Right atrium auricular region (tissue), 2 donors: ENCODE measurements at regions not wholly inside any gene's neighbourhood (a gene's known extent, or its start where the extent isn't known, plus 50 kb on each side); places are given as distances from the start of the nearest gene placed in this dataset.
"Not testable (repeated sequence)": the region's sequence is repeated elsewhere in the genome, so short reads cannot be mapped to it uniquely, and the experiment has no call there.

Experiments
- DNase-seq: peaks from one replicate; pipeline ENCODE4 v3.0.0-alpha.2; 2019; ENCODE audit warnings: low spot score
- H3K27ac ChIP-seq, 2 donors: fragments of 200-600 bp; sonication (generic); 1 replicate in 1 of 2; 2 replicates in 1 of 2; pipeline ENCODE4 v1.5.1; 2016 to 2019
- H3K27me3 ChIP-seq, 2 donors: fragments of 200-600 bp; sonication (generic); one replicate each; pipeline versions ENCODE4 v1.5.1 to v1.6.0; 2017 to 2019
- H3K36me3 ChIP-seq: fragments of 200-600 bp; sonication (generic); one replicate; pipeline ENCODE4 v1.5.1; 2016
- H3K4me1 ChIP-seq, 2 donors: fragments of 200-600 bp; sonication (generic); one replicate each; pipeline versions ENCODE4 v1.5.1 to v1.6.0; 2017 to 2019
- H3K4me3 ChIP-seq, 2 donors: fragments of 200-600 bp; sonication (generic); 1 replicate in 1 of 2; 2 replicates in 1 of 2; pipeline ENCODE4 v1.5.1; 2017 to 2019; ENCODE audit warnings: mild to moderate bottlenecking in 1 of 2, moderate library complexity in 1 of 2
- H3K9me3 ChIP-seq, 2 donors: fragments of 200-600 bp; sonication (generic); one replicate each; pipeline ENCODE4 v1.5.1; 2019
- CTCF ChIP-seq, 2 donors: fragments of 200-600 bp; sonication (generic); IDR thresholded peaks; one replicate each; pipeline ENCODE4 v1.5.1; 2019; ENCODE audit warnings: antibody characterized with exemption in 2 of 2

GRCh38 chr2:88802026-88802425 lies 110.6 kb downstream of the RPIA start:
- not testable (repeated sequence) for H3K9me3 ChIP-seq, H3K4me3 ChIP-seq, H3K27ac ChIP-seq, H3K27me3 ChIP-seq, H3K36me3 ChIP-seq, H3K4me1 ChIP-seq, DNase-seq

GRCh38 chr2:88807237-88807962 lies 115.9 kb downstream of the RPIA start:
- DNase-seq: no peak
- H3K4me1 ChIP-seq: no peaks in the 10 kb centered on the region
- no peaks in the 10 kb centered on the region for H3K9me3 ChIP-seq
- no peaks in the 10 kb centered on the region for H3K36me3 ChIP-seq
- TF ChIP-seq CTCF (IDR thresholded peaks at IDR 0.05): no peak
- no peak overlapping the region for H3K27ac ChIP-seq
- H3K27me3 ChIP-seq: no peaks in the 10 kb centered on the region
- H3K4me3 ChIP-seq: no peak overlapping the region

- Histone ChIP-seq H3K4me1 (no peaks in the 10 kb centered on the region), H3K27ac (no peak overlapping the region), H3K27me3 (no peaks in the 10 kb centered on the region), H3K36me3 (no peaks in the 10 kb centered on the region), H3K4me3 (no peak overlapping the region), H3K9me3 (no peaks in the 10 kb centered on the region)
- no peak for TF ChIP-seq CTCF (IDR thresholded peaks at IDR 0.05)
- no peak for DNase-seq
Measured at GRCh38 chr2:88808083-88808482, 116.6 kb downstream of the RPIA start.

GRCh38 chr2:88808652-88809051 lies 117.2 kb downstream of the RPIA start:
- no peaks in the 10 kb centered on the region for H3K27me3 ChIP-seq
- DNase-seq: no peak
- H3K9me3 ChIP-seq: no peaks in the 10 kb centered on the region
- H3K4me1 ChIP-seq: no peaks in the 10 kb centered on the region
- no peak for TF ChIP-seq CTCF (IDR thresholded peaks at IDR 0.05)
- no peak overlapping the region for H3K4me3 ChIP-seq
- no peak overlapping the region for H3K27ac ChIP-seq
- H3K36me3 ChIP-seq: no peaks in the 10 kb centered on the region

GRCh38 chr2:88809216-88809615 lies 117.7 kb downstream of the RPIA start:
- no peaks in the 10 kb centered on the region for H3K4me1 ChIP-seq
- no peaks in the 10 kb centered on the region for H3K36me3 ChIP-seq
- DNase-seq: no peak
- no peak for TF ChIP-seq CTCF (IDR thresholded peaks at IDR 0.05)
- no peaks in the 10 kb centered on the region for H3K27me3 ChIP-seq
- no peak overlapping the region for H3K4me3 ChIP-seq
- H3K9me3 ChIP-seq: no peaks in the 10 kb centered on the region
- H3K27ac ChIP-seq: no peak overlapping the region

GRCh38 chr2:88810017-88810416 lies 118.5 kb downstream of the RPIA start:
- Histone ChIP-seq H3K27ac (no peak overlapping the region), H3K27me3 (no peaks in the 10 kb centered on the region), H3K36me3 (no peaks in the 10 kb centered on the region), H3K9me3 (no peaks in the 10 kb centered on the region), H3K4me1 (no peaks in the 10 kb centered on the region), H3K4me3 (no peak overlapping the region)
- DNase-seq: no peak
- TF ChIP-seq CTCF (IDR thresholded peaks at IDR 0.05): no peak
